NOMO-1 treated with DMSO at 0.1 percent for 48 hours (cell line): ENCODE measurements at regions not wholly inside any gene's neighbourhood (a gene's known extent, or its start where the extent isn't known, plus 50 kb on each side); places are given as distances from the start of the nearest gene placed in this dataset.

Experiments used
- DNase-seq: peaks from one replicate; lab custom pipeline; 2025; ENCODE audit not compliant: unreplicated experiment; lab: John Stamatoyannopoulos, UW

DNA sequence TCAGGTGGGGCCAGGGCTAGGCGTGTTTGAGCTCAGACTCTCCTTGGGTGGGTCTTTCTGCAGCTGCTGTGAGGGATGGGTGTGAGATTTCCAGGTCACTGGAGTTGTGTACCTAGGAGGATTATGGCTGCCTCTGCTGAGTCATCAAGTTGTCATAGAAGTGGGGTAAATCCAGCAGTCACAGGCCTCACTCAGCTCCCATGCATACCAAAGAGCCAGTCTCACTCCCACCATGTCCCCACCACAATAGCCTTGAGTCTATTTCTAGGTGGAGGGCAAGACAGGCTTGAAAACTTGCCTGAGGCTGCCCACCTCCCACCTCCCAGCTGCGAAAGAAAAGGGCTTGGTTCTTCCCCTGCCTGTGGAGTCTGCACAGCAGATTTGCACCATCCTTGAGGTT, 194.0 kb upstream of the PCDH17 start:
- no peak for DNase-seq

DNA sequence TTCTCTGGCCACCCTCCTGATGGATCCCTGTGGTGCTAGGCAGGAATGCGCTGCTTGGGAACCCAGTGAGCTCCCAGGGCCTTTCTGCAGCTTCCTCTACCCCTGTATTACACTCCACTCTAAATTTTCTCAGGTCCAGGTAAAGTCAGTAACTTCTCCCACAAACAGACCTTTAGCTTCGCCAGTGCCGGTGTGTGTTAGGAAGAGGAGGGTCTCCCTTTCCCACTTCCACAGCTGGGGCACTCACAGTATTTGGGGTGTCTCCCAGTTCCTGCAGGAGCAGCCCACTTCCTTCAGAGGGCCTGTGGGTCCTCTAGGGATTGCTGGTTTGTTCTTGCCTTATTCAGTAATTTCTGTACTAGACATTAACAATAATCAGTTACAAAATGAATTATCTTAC, 193.5 kb upstream of the PCDH17 start:
- DNase-seq = no peak

DNA sequence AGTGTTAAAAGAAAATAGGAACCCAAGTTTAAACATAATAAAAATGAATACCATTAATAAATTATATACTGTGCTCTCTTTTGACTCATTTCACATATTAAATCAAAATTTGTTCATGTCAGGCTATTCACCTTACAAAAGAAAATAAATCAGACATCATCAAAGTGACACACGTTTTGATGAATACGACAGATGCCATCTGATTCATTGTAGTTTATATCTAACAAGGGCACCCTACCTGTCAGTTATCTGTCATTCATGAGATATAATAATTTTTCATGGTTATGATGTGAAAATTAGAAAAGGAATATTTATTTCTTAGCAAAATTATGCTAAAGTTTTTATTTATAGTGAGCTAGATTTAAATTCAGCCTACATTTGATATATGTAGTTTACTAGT, 188.1 kb upstream of the PCDH17 start:
- no peak for DNase-seq

- DNase-seq = no peak
Measured at GRCh38 chr13:57450356-57450755, 181.2 kb upstream of the PCDH17 start.

DNA sequence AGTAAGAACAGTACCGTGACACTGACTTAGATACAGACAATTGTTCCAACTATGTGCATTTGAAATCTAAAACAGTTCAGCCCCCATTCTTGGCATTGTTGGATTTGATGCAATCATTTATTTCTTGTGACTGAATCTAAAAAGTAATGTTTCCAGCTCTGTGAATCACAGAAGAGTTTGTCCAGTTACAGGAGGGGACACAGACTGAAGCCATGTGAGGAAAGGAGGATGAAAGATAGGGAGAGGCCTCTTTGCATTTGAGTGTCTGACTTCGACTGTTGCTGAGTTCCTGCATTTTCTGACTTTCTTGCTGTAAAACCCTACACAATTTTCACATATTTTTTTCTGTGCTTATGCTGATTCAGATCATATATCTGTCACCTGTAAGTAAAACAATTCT, 179.3 kb upstream of the PCDH17 start:
- no peak for DNase-seq

DNA sequence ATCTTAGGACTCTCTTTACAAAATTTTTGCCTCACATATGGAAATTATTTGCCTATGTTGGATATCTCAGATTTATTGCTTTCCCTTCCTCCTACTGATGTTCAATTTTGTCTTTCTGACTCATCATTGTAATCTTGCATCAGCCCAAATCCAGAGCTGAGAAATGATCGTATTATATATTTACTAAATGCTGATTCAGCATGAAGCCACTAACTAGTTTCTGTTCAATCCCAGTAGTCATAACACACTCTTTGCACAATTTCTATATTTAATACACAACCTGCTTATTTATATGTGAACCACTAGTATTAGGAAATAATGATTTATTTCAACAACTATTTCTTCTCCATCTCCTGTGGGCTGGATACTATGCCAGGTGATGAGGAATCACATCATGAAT, 161.1 kb upstream of the PCDH17 start:
- DNase-seq = no peak

DNA sequence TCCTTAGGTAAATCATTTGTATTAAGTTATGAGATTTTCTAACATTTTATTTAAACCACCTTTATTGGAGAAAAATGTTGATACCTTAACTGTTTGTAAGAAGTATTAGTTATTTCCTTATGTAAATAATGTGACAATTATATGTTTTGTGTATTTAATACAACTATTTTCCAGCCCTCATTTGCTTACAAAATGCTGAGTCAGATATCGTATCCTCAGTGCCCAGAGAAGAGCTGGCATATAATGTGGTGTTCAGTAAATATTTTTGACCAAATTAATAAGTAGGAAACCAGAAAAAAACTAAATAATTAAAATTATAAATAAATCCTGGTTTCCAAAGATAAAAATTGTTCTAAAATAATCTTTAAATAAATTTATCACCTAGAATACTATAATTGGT, 140.2 kb upstream of the PCDH17 start:
- no peak for DNase-seq

DNA sequence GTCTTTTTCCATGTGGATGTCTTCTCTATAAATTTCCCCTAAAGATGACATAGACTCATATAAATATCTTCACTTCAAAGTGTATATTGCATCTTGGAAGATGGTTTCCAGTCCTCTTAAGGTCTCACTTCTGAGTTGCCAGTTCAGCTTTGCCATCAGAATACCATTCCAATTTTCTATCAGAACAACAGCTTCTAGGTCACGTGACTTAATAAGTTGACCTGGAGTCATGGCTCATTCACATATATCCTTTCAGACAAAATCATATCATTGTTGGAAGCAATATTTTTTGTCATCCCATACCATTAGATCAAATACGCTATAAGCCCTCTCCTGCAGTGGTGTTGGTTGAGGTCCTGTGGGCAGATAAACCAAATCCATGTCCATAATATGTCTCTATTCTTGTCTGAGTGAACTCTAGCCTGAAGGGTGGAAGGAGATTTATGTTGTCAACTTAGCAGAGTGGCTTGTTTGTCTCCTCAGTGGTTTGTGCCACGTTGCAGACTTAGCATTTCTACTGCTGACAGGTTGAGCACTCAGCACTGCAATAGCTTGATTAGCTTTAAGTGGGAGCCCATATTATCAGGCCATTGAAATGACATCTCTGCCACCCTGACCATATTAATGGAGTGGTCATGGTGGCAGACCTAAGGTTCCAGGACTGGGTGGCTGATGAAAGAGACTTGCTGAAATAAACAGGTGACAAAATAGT, 123.6 kb upstream of the PCDH17 start:
- no peak for DNase-seq

GRCh38 chr13:57511603-57512002, 119.9 kb upstream of the PCDH17 start:
- DNase-seq = no peak

GRCh38 chr13:57527114-57527735, 104.3 kb upstream of the PCDH17 start:
- no peak for DNase-seq

GRCh38 chr13:57531256-57531655, 100.3 kb upstream of the PCDH17 start:
- no peak for DNase-seq

DNA sequence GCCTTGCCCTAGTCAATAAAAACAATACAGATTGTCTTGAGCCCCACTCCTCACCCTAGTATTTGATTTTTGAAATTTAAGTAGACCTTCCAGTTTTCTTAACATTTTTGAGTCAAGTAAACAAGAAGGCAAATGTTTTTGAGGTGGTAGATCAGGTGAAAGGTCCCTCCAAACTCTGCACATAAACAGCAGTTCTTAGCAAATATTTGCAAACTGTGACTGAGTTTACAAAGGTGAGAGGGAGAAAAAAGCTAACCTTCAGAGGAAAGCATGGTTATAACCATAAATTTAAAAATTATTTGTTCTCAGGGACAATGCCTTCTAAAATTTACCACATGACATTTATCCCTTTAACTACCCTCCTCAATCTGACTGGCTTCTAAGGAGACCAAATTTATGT, 84.6 kb upstream of the PCDH17 start:
- no peak for DNase-seq

DNA sequence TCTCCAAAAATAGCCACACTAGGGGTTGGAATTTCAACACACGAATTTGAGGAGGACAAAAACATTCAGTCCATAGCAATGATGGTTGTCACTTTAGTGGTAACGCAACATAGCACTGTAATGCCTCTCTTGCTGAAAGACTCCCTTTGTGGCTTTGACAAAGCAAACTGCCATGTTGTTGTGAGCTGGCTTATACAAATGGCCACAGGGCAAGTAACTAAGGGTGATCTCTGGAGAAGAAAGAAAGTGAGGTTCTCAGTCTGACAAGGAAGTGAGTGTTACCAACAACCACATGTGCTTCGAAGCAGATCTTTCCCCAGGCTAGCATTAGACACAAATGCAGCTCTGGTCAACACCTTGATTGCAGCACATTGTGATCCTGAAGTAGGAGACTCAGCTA, 79.1 kb upstream of the PCDH17 start:
- no peak for DNase-seq

DNA sequence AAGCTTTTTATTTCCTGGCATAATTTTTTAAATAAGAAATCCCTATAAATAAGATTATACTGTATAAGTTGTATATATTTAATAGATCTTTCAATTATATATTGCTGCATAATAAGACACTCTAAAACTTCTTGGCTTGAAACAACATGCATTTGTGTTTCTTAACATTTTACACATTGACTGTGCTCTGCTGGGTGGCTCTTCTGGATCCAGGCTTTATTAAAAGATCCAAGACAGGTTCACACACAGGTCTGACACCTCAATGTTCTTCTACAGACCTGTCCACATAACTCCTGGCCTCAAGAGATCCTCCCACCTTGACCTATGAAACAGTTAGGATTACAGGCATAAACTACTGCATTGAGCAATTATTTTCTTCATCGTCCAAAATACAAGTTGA, 77.6 kb upstream of the PCDH17 start:
- no peak for DNase-seq

- peak; percentile 22 for DNase-seq
Measured at GRCh38 chr13:57558051-57558467, 73.5 kb upstream of the PCDH17 start.

DNA sequence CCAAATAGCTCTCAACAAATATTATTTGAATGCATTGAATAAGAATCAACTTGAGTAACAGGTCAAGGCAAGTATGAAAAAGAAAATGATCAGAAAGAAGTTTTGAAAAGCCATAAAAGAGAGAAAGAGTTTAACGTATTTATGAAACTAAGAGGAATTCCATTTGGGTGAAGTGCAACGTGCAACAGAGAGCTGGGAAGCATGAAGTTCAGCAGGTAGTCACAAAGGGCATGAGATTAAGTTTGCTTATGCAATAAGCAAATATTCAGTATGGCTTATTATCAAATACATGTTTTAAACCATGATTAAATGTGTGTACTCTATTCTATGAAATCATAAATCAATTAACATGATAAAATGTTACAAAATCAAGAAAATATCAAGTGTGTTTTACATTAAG, 62.7 kb upstream of the PCDH17 start:
- no peak for DNase-seq

DNA sequence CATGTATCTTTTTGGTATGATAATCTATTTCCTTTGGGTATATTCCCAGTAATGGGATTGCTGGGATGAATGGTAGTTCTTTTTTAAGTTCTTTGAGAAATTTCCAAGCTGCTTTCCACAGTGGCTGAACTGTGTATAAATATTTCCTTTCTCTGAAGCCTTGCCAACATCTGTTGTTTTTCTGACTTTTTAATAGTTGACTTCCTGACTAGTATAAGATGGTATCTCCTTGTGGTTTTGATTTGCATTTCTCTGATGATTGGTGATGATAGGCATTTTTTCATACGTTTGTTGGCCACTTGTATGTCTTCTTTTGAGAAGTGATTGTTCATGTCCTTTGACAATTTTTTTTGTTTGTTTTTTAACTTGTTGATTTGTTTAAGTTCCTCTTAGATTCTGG, 61.6 kb upstream of the PCDH17 start:
- no peak for DNase-seq
